ENCODE measurements at regions not wholly inside any gene's neighbourhood (a gene's known extent, or its start where the extent isn't known, plus 50 kb on each side); places are given as distances from the start of the nearest gene placed in this dataset.

DNA sequence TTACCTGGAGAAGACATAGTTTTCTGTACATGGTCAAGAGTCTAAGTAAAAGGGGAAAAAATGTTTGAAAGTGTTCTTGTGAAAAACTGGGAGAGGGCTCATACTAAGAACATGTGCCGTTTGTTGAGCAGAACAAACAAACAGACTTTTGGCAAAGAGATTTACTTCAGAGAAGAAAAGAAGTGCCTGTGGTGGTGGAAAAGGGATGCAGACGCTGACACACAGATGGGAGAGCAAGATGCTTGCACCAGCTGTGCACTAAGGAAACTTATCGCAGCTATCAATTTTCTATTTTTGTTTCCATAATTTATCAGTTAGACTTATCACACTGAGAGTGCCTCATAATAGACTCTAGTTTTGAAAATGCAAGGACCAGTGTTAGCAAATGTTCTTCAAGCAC lies 259.6 kb upstream of the PDZRN3 start:
- no peak overlapping the region for H3K27ac ChIP-seq
- no peaks in the 10 kb centered on the region for H3K4me1 ChIP-seq
- ChIA-PET POLR2A (no interaction called here), CTCF (no interaction called here)
- FAIRE-seq = no peak
- no peak overlapping the region for H3K4me3 ChIP-seq
- TF ChIP-seq MAX (IDR thresholded peaks at IDR 0.05) (no peak), FOSB (CRISPR knock-in tag; IDR thresholded peaks at IDR 0.05) (no peak), CEBPB (IDR thresholded peaks at IDR 0.05) (no peak), RFX5 (IDR thresholded peaks at IDR 0.05) (no peak), HEYL (CRISPR knock-in tag; IDR thresholded peaks at IDR 0.05) (no peak), BCL3 (IDR thresholded peaks at IDR 0.05) (no peak), PBX3 (IDR thresholded peaks at IDR 0.05) (no peak), EHMT2 (IDR thresholded peaks at IDR 0.05; ENCODE audit: low read depth) (no peak), TP53 (CRISPR knock-in tag; IDR thresholded peaks at IDR 0.05) (no peak), CHD4 (IDR thresholded peaks at IDR 0.05; ENCODE audit: borderline replicate concordance) (no peak), SREBF2 (IDR thresholded peaks at IDR 0.05) (no peak), CTCF (IDR thresholded peaks at IDR 0.05) (no peak), CBX2 (IDR thresholded peaks at IDR 0.05; ENCODE audit: borderline replicate concordance, low read depth) (no peak), FOXS1 (CRISPR knock-in tag; IDR thresholded peaks at IDR 0.05) (no peak), BHLHE40 (IDR thresholded peaks at IDR 0.05; ENCODE audit: low read depth, low read length) (no peak), NFE2L2 (conservative IDR thresholded peaks at IDR 0.05; ENCODE audit: low read length) (no peak), CBX8 (IDR thresholded peaks at IDR 0.05) (no peak), HMGXB4 (CRISPR knock-in tag; IDR thresholded peaks at IDR 0.05; ENCODE audit: borderline replicate concordance) (no peak), JUNB (IDR thresholded peaks at IDR 0.05) (no peak)
- TF ChIP-seq, protein P1, sequence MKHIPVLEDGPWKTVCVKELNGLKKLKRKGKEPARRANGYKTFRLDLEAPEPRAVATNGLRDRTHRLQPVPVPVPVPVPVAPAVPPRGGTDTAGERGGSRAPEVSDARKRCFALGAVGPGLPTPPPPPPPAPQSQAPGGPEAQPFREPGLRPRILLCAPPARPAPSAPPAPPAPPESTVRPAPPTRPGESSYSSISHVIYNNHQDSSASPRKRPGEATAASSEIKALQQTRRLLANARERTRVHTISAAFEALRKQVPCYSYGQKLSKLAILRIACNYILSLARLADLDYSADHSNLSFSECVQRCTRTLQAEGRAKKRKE (CRISPR knock-in tag; IDR thresholded peaks at IDR 0.05; ENCODE audit: low read depth) = no peak
- ATAC-seq = no peak
- 31% methylated on average over 3 of the region's 3 CpGs for WGBS (ENCODE audit: missing lambda C conversion rate)
- no peaks in the 10 kb centered on the region for H3K9me3 ChIP-seq
- H3K4me2 ChIP-seq = no peak overlapping the region
- no peak for DNase-seq (ENCODE audit: low read depth in 1 of 2, low spot score in 1 of 2)

GRCh38 chr3:73883497-73883896 lies 258.8 kb upstream of the PDZRN3 start:
- FAIRE-seq (no peak), ATAC-seq (no peak), DNase-seq (ENCODE audit: low read depth in 1 of 2, low spot score in 1 of 2) (no peak)
- H3K9me3 ChIP-seq = no peaks in the 10 kb centered on the region
- H3K27ac ChIP-seq = no peak overlapping the region
- TF ChIP-seq NPAS2 (CRISPR knock-in tag; IDR thresholded peaks at IDR 0.05; ENCODE audit: borderline replicate concordance) (no peak), HES2 (IDR thresholded peaks at IDR 0.05) (no peak), MAZ (IDR thresholded peaks at IDR 0.05; ENCODE audit: borderline replicate concordance, low read depth, low read length) (no peak), JUN (IDR thresholded peaks at IDR 0.05) (no peak), CHD2 (IDR thresholded peaks at IDR 0.05; ENCODE audit: low read length, partially characterized antibody) (no peak)
- ChIA-PET CTCF (no interaction called here), POLR2A (no interaction called here)
- no peak overlapping the region for H3K4me3 ChIP-seq
- H3K4me1 ChIP-seq = no peaks in the 10 kb centered on the region
- H3K4me2 ChIP-seq = no peak overlapping the region
